Endodermal cell (in vitro differentiated cells): ENCODE measurements at regions not wholly inside any gene's neighbourhood (a gene's known extent, or its start where the extent isn't known, plus 50 kb on each side); places are given as distances from the start of the nearest gene placed in this dataset.

Experiments used
- DNase-seq: peaks from one replicate; pipeline ENCODE4 v3.0.0-alpha.2; 2017
- H3K27ac ChIP-seq: 2 replicates; pipeline ENCODE4 v1.5.1; 2013; ENCODE audit warnings: mild to moderate bottlenecking, low read depth, low read length, moderate library complexity
- H3K27me3 ChIP-seq: 2 replicates; pipeline ENCODE4 v1.6.1; 2013; ENCODE audit warnings: mild to moderate bottlenecking, low read length, moderate library complexity; ENCODE audit not compliant: insufficient read depth, control insufficient read depth, poor library complexity, severe bottlenecking
- H3K36me3 ChIP-seq: 2 replicates; pipeline ENCODE4 v1.7.0; 2013; ENCODE audit warnings: mild to moderate bottlenecking, low read length, moderate library complexity; ENCODE audit not compliant: control insufficient read depth, insufficient read depth
- H3K4me1 ChIP-seq: one replicate; pipeline ENCODE4 v1.7.0; 2013; ENCODE audit warnings: low read length; ENCODE audit not compliant: control insufficient read depth, insufficient read depth
- H3K4me3 ChIP-seq: 2 replicates; pipeline ENCODE4 v1.5.1; 2013; ENCODE audit warnings: mild to moderate bottlenecking, low read length, moderate library complexity
- H3K9ac ChIP-seq: 2 replicates; pipeline ENCODE4 v1.6.1; 2013; ENCODE audit warnings: mild to moderate bottlenecking, low read length, moderate library complexity; ENCODE audit not compliant: poor library complexity, severe bottlenecking; ENCODE audit errors: extremely low read depth
- H3K9me3 ChIP-seq: 2 replicates; pipeline ENCODE4 v1.6.1; 2013; ENCODE audit warnings: mild to moderate bottlenecking, low read length, moderate library complexity; ENCODE audit not compliant: control insufficient read depth
- H3K27ac Mint-ChIP-seq: 2 replicates; pipeline ENCODE4 v1.8.0; 2020; ENCODE audit warnings: mixed read lengths
- H3K27me3 Mint-ChIP-seq: 2 replicates; pipeline ENCODE4 v1.8.0; 2021; ENCODE audit warnings: mild to moderate bottlenecking, mixed read lengths; ENCODE audit not compliant: insufficient read depth
- H3K36me3 Mint-ChIP-seq: 2 replicates; pipeline ENCODE4 v1.8.0; 2020; ENCODE audit warnings: low read depth, mixed read lengths
- H3K4me1 Mint-ChIP-seq: 2 replicates; pipeline ENCODE4 v1.8.0; 2020; ENCODE audit warnings: mixed read lengths
- H3K4me3 Mint-ChIP-seq: 2 replicates; pipeline ENCODE4 v1.8.0; 2020; ENCODE audit warnings: mild to moderate bottlenecking, moderate library complexity, mixed read lengths
- H3K9me3 Mint-ChIP-seq: 2 replicates; pipeline ENCODE4 v1.8.0; 2020; ENCODE audit warnings: mild to moderate bottlenecking, mixed read lengths
- WGBS, 2 experiments: methylation state at CpG; one replicate each; pipeline versions ENCODE4 v1.1.5 to v1.1.7; 2013; ENCODE audit warnings: missing lambda C conversion rate in 2 of 2, mixed read lengths in 1 of 2; ENCODE audit not compliant: insufficient coverage in 1 of 2, insufficient read length in 1 of 2; 5-methylcytosine and 5-hydroxymethylcytosine counted together
- TF ChIP-seq, protein P1 (sequence below): fragments of 200-600 bp; sonication (generic); conservative IDR thresholded peaks from 2 replicates; pipeline ENCODE4 v1.5.0; 2021; ENCODE audit warnings: antibody characterized with exemption, mild to moderate bottlenecking

DNA sequence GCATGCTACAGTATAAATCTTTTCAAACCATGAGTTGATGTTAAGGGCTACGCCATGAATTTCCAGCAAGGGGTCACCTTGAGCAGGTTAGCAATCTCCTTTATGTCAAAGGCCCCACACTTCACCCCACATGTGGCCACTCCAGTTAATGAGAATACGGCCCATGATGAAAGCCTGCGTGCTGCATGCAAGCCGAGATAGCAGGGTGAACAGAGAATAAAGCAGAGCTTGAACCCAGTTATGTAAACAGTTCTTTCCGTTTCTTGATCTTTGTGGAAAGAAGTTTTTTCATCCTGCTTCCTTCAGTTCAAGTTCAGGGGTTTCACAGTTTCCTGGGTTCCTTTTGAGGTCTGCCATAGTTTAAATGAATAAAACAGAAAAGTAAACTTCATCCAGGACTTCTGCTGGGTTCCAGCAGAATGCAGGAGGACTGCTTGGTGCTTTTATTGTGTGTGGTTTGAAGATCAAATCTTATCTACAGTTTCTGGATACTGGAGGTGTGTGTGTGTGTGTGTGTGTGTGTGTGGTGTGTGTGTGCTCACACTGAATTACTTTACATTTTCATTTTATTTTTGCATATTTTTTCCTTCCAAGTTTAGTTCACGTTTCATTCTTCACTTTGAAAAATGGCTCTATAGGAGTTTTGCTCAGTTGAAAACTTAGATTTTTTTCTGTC lies 87.1 kb downstream of the HMHB1 start:
- no peak overlapping the region for H3K27ac ChIP-seq
- no peaks in the 10 kb centered on the region for H3K9me3 ChIP-seq
- TF ChIP-seq, protein P1, sequence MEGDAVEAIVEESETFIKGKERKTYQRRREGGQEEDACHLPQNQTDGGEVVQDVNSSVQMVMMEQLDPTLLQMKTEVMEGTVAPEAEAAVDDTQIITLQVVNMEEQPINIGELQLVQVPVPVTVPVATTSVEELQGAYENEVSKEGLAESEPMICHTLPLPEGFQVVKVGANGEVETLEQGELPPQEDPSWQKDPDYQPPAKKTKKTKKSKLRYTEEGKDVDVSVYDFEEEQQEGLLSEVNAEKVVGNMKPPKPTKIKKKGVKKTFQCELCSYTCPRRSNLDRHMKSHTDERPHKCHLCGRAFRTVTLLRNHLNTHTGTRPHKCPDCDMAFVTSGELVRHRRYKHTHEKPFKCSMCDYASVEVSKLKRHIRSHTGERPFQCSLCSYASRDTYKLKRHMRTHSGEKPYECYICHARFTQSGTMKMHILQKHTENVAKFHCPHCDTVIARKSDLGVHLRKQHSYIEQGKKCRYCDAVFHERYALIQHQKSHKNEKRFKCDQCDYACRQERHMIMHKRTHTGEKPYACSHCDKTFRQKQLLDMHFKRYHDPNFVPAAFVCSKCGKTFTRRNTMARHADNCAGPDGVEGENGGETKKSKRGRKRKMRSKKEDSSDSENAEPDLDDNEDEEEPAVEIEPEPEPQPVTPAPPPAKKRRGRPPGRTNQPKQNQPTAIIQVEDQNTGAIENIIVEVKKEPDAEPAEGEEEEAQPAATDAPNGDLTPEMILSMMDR, result no peak
- no peak for DNase-seq
- Mint-ChIP-seq H3K4me1 (peaks cover 19% of the 10 kb centered on the region), H3K36me3 (no peaks in the 10 kb centered on the region), H3K4me3 (no peak overlapping the region), H3K27me3 (no peaks in the 10 kb centered on the region), H3K9me3 (peaks cover 3% of the 10 kb centered on the region), H3K27ac (no peak overlapping the region)
- no peak overlapping the region for H3K4me3 ChIP-seq
- H3K36me3 ChIP-seq, result no peaks in the 10 kb centered on the region
- H3K4me1 ChIP-seq, result peaks cover 5% of the 10 kb centered on the region
- H3K27me3 ChIP-seq, result no peaks in the 10 kb centered on the region
- WGBS, 2 experiments, result 91 to 94% methylated on average over 2 to 6 of the region's 6 CpGs
- H3K9ac ChIP-seq, result no peak overlapping the region

DNA sequence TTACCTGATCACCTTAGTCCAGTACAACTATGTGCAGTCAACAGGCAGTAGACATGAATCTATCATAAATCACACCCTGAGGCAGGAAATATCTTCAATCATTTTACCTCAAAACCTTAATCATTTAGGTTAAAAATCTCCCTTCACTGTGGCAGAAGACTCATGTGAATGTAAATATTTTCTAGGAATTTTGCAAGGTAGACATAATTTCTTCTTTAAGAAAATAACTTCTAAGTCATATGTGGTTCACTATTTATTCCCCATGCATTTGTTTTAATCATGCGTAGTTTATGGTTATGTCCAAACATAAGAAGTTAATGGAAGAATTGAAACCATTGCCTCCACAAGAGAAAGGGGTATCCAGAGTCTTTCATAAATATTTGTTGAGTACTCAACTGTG lies 97.0 kb downstream of the HMHB1 start:
- no peak for DNase-seq
- Histone ChIP-seq H3K4me1 (no peaks in the 10 kb centered on the region), H3K9me3 (no peaks in the 10 kb centered on the region), H3K36me3 (no peaks in the 10 kb centered on the region), H3K9ac (no peak overlapping the region), H3K4me3 (no peak overlapping the region), H3K27me3 (no peaks in the 10 kb centered on the region), H3K27ac (no peak overlapping the region)
- Mint-ChIP-seq H3K9me3 (peaks cover 5% of the 10 kb centered on the region), H3K36me3 (peaks cover 4% of the 10 kb centered on the region), H3K4me3 (no peak overlapping the region), H3K27ac (no peak overlapping the region), H3K27me3 (no peaks in the 10 kb centered on the region), H3K4me1 (no peaks in the 10 kb centered on the region)
- TF ChIP-seq, protein P1, result no peak
- WGBS, 2 experiments, result 94 to 100% methylated on average over 1 of the region's 1 CpG

DNA sequence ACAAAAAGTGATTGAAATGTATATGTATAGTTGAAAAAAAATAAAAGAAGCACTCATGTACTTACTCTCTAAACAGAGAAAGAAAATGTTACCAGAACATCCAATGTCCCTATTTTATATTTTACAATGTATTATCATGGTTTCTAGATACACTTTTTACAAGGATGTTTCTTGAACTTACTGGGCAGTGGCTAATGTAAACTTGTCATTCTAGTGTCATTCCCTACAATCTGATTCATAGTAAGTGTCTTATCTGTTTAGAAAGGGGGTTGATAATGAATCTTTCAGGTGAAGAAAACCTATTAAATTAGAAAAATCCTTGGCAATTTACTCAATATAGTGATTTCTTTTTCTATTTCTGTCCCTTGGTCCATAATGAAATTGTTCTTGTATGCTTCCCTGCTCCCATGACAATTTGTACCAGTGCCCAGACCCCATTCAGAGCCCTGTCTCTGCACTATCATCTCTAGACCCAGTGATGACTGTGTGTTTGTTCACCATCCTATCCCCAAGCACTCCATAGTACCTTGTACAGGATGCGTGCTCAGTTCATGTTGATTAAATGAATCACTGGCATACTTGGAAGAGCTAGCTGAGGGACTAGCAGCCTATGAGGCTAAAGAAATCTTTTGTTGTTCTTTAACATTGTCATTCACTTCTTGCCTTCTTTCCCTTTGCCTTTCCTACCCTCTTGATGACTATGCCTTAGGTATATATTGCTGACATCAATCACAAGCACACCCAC lies 101.2 kb downstream of the HMHB1 start:
- Histone ChIP-seq H3K4me1 (no peaks in the 10 kb centered on the region), H3K36me3 (no peaks in the 10 kb centered on the region), H3K4me3 (no peak overlapping the region), H3K27ac (no peak overlapping the region), H3K9ac (no peak overlapping the region), H3K27me3 (no peaks in the 10 kb centered on the region), H3K9me3 (no peaks in the 10 kb centered on the region)
- Mint-ChIP-seq H3K4me3 (no peak overlapping the region), H3K9me3 (no peaks in the 10 kb centered on the region), H3K4me1 (no peaks in the 10 kb centered on the region), H3K27ac (no peak overlapping the region), H3K27me3 (no peaks in the 10 kb centered on the region), H3K36me3 (no peaks in the 10 kb centered on the region)
- no peak for DNase-seq
- WGBS, 2 experiments, result 75 to 92% methylated on average over 1 of the region's 1 CpG
- TF ChIP-seq, protein P1, result no peak
